ENCODE measurements at regions not wholly inside any gene's neighbourhood (a gene's known extent, or its start where the extent isn't known, plus 50 kb on each side); places are given as distances from the start of the nearest gene placed in this dataset.

- H3K27ac Mint-ChIP-seq, result no peak overlapping the region
- ATAC-seq (no peak), DNase-seq (ENCODE audit: low spot score in 2 of 2) (no peak)
- no peaks in the 10 kb centered on the region for H3K9me3 Mint-ChIP-seq
- H3K36me3 Mint-ChIP-seq, result no peaks in the 10 kb centered on the region
Observed at GRCh38 chr17:27984816-27985215, 57.7 kb upstream of the NLK start.

- Mint-ChIP-seq H3K36me3 (no peaks in the 10 kb centered on the region), H3K9me3 (no peaks in the 10 kb centered on the region), H3K27ac (no peak overlapping the region)
- DNase-seq (ENCODE audit: low spot score in 2 of 2), result no peak
- ATAC-seq, result no peak
Observed at GRCh38 chr17:27985306-27985705, 57.2 kb upstream of the NLK start.

- no peaks in the 10 kb centered on the region for H3K36me3 Mint-ChIP-seq
- ATAC-seq (no peak), DNase-seq (ENCODE audit: low spot score in 2 of 2) (no peak)
- H3K9me3 Mint-ChIP-seq, result no peaks in the 10 kb centered on the region
- no peak overlapping the region for H3K27ac Mint-ChIP-seq
Observed at GRCh38 chr17:27985736-27986399, 56.6 kb upstream of the NLK start.

GRCh38 chr17:27986805-27987684 is 55.4 kb upstream of the NLK start:
- no peaks in the 10 kb centered on the region for H3K9me3 Mint-ChIP-seq
- no peak for ATAC-seq
- no peak for DNase-seq (ENCODE audit: low spot score in 2 of 2)
- H3K36me3 Mint-ChIP-seq, result no peaks in the 10 kb centered on the region
- no peak overlapping the region for H3K27ac Mint-ChIP-seq

- Mint-ChIP-seq H3K27ac (no peak overlapping the region), H3K36me3 (no peaks in the 10 kb centered on the region), H3K9me3 (no peaks in the 10 kb centered on the region)
- ATAC-seq (no peak), DNase-seq (ENCODE audit: low spot score in 2 of 2) (no peak)
Observed at GRCh38 chr17:27989046-27989445, 53.4 kb upstream of the NLK start.

- H3K9me3 Mint-ChIP-seq, result no peaks in the 10 kb centered on the region
- H3K27ac Mint-ChIP-seq, result no peak overlapping the region
- no peaks in the 10 kb centered on the region for H3K36me3 Mint-ChIP-seq
- no peak for ATAC-seq
- DNase-seq (ENCODE audit: low spot score in 2 of 2), result no peak
Observed at GRCh38 chr17:27990100-27990499, 52.4 kb upstream of the NLK start.

- H3K27ac Mint-ChIP-seq, result no peak overlapping the region
- no peak for ATAC-seq
- no peaks in the 10 kb centered on the region for H3K9me3 Mint-ChIP-seq
- no peaks in the 10 kb centered on the region for H3K36me3 Mint-ChIP-seq
- no peak for DNase-seq (ENCODE audit: low spot score in 2 of 2)
Observed at GRCh38 chr17:27990979-27991378, 51.5 kb upstream of the NLK start.

DNA sequence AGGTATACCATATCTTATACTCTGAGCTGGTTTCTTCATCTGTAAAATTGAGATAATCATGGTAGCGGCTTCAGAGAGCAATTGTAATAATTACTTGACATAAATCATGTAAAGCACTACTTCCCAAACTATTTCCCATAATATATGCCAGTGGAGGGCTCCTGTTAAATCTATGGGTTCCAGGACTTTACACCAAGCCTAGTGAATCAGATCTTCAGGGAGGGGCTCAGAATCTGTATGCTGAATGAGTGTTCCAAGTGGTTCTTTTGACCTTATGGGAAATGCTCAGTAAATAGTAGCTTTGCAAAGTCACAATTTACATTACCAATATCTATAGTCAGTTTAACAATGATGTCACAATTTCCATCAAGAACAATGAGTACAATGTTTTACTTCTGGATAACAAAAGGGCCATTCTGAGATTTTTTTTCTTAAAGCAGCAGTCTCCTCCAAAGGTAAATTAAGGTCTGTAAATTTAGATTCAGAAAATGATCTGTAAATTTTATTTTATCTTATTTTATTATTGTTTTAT is 50.9 kb upstream of the NLK start:
- H3K27ac Mint-ChIP-seq, result no peak overlapping the region
- no peak for DNase-seq (ENCODE audit: low spot score in 2 of 2)
- no peak for ATAC-seq
- no peaks in the 10 kb centered on the region for H3K9me3 Mint-ChIP-seq
- H3K36me3 Mint-ChIP-seq, result no peaks in the 10 kb centered on the region

All from activated naive CD4-positive, alpha-beta T cell treated with anti-CD3 and anti-CD28 coated beads, Interleukin-2, amount 50 U/mL, for 72 hours (primary cell).